ENCODE measurements at regions not wholly inside any gene's neighbourhood (a gene's known extent, or its start where the extent isn't known, plus 50 kb on each side); places are given as distances from the start of the nearest gene placed in this dataset.

DNA sequence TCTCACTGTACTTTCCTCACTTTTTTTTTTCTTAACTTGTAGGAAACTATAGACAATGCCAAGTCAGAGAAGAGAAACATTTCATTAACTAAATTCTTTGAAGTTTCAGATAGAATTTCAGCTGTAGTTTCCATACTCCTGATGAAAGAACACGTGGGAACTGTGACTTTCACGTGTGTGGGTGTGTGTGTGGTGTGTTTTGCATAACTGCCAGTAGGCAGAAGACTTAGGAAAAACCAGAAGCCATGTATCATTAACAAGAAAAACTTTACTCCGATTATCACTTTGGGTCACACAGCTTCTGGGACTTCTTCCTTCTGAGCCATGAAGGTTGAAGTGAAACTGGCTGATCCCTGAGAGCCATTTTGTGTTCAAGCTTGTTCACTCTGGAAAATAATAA lies 483.3 kb downstream of the TFAP2B start:
- TF ChIP-seq, protein P1, sequence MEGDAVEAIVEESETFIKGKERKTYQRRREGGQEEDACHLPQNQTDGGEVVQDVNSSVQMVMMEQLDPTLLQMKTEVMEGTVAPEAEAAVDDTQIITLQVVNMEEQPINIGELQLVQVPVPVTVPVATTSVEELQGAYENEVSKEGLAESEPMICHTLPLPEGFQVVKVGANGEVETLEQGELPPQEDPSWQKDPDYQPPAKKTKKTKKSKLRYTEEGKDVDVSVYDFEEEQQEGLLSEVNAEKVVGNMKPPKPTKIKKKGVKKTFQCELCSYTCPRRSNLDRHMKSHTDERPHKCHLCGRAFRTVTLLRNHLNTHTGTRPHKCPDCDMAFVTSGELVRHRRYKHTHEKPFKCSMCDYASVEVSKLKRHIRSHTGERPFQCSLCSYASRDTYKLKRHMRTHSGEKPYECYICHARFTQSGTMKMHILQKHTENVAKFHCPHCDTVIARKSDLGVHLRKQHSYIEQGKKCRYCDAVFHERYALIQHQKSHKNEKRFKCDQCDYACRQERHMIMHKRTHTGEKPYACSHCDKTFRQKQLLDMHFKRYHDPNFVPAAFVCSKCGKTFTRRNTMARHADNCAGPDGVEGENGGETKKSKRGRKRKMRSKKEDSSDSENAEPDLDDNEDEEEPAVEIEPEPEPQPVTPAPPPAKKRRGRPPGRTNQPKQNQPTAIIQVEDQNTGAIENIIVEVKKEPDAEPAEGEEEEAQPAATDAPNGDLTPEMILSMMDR (conservative IDR thresholded peaks at IDR 0.05; ENCODE audit: low read depth, low read length): no peak
- TF ChIP-seq EZH2 (IDR thresholded peaks at IDR 0.05; ENCODE audit: borderline replicate concordance, low read depth, low read length, poor library complexity, severe bottlenecking): no peak

Data from A673 (cell line).